Stomach (tissue), 4 donors: ENCODE measurements at regions not wholly inside any gene's neighbourhood (a gene's known extent, or its start where the extent isn't known, plus 50 kb on each side); places are given as distances from the start of the nearest gene placed in this dataset.

ENCODE experiments used
- POLR2AphosphoS5 ChIP-seq, 3 donors: sonication (generic); formaldehyde crosslinking; IDR thresholded peaks; one replicate each; pipeline ENCODE4 v1.6.1; 2016; ENCODE audit warnings: antibody characterized with exemption in 3 of 3
- TF ChIP-seq, protein P1 (sequence below), 7 experiments: fragments of 450-650 bp in 4 of 7; fragments of 200-600 bp in 3 of 7; sonication (generic) in 3 of 7; IDR thresholded peaks; one replicate each; pipeline ENCODE4 v1.5.1; 2016 to 2019; ENCODE audit warnings: antibody characterized with exemption in 7 of 7, control low read depth in 2 of 7, mild to moderate bottlenecking in 1 of 7

- TF ChIP-seq, protein P1, sequence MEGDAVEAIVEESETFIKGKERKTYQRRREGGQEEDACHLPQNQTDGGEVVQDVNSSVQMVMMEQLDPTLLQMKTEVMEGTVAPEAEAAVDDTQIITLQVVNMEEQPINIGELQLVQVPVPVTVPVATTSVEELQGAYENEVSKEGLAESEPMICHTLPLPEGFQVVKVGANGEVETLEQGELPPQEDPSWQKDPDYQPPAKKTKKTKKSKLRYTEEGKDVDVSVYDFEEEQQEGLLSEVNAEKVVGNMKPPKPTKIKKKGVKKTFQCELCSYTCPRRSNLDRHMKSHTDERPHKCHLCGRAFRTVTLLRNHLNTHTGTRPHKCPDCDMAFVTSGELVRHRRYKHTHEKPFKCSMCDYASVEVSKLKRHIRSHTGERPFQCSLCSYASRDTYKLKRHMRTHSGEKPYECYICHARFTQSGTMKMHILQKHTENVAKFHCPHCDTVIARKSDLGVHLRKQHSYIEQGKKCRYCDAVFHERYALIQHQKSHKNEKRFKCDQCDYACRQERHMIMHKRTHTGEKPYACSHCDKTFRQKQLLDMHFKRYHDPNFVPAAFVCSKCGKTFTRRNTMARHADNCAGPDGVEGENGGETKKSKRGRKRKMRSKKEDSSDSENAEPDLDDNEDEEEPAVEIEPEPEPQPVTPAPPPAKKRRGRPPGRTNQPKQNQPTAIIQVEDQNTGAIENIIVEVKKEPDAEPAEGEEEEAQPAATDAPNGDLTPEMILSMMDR (IDR thresholded peaks at IDR 0.05) = no peak
- TF ChIP-seq POLR2AphosphoS5 (IDR thresholded peaks at IDR 0.05) = no peak
These were observed 321.8 kb downstream of the HS3ST3B1 start for GRCh38 chr17:14622615-14623101.
